HepG2 (cell line): ENCODE measurements at regions not wholly inside any gene's neighbourhood (a gene's known extent, or its start where the extent isn't known, plus 50 kb on each side); places are given as distances from the start of the nearest gene placed in this dataset.

Experiments used
- ATAC-seq: fragments of 200-7000 bp; cut with Tn5 transposase; 3 replicates; pipeline ENCODE4 v1.9.1; 2020; ENCODE audit warnings: mild to moderate bottlenecking, moderate library complexity
- BruUV-seq: library from RNA; stranded (reverse); fragments of 400-500 nt; replicated peaks from 2 replicates; lab custom pipeline; 2021; lab: Mats Ljungman, UMichigan
- CTCF ChIA-PET: fragments of 300-600 bp; formaldehyde crosslinking; extraction: SDS; loops from one replicate; lab custom pipeline; 2021; ENCODE audit warnings: low total read pairs, inconsistent platforms, low intra/inter-chr PET ratio; lab: Yijun Ruan, JAX
- POLR2A ChIA-PET: fragments of 350-600 bp; sonication (Branson Sonifier 250); formaldehyde crosslinking; loops from one replicate; lab custom pipeline; 2020; ENCODE audit warnings: antibody characterized with exemption, inconsistent platforms; lab: Yijun Ruan, JAX
- DNase-seq: peaks from one replicate; pipeline ENCODE4 v3.0.0-alpha.2; 2015; ENCODE audit warnings: low spot score
- FAIRE-seq: peaks from 3 replicates; lab custom pipeline; 2011; peaks lifted over from hg19 to GRCh38; lab: Jason Lieb, UNC
- H2AFZ ChIP-seq: one replicate; pipeline ENCODE4 v1.6.1; 2011; ENCODE audit warnings: low read length, inconsistent platforms
- H3K27ac ChIP-seq: fragments of 300-600 bp; 3 replicates; pipeline ENCODE4 v1.8.0; 2011; ENCODE audit warnings: mixed run types, mild to moderate bottlenecking, mixed read lengths, low read length, inconsistent platforms; ENCODE audit not compliant: insufficient read depth; ENCODE audit errors: extremely low read length
- H3K27me3 ChIP-seq, 2 experiments: fragments of 200-600 bp in 1 of 2; 2 replicates in 1 of 2; 3 replicates in 1 of 2; pipeline versions ENCODE4 v1.6.0 to v1.8.0; 2011; ENCODE audit warnings: low read length in 2 of 2, mild to moderate bottlenecking in 2 of 2, moderate library complexity in 2 of 2, inconsistent platforms in 1 of 2; ENCODE audit not compliant: insufficient read depth in 2 of 2, control insufficient read depth in 1 of 2
- H3K36me3 ChIP-seq, 2 experiments: fragments of 200-600 bp in 1 of 2; replicated peaks in 1 of 2; 2 replicates in 1 of 2; 3 replicates in 1 of 2; pipeline versions ENCODE4 v1.5.1 to v1.8.0; 2011; ENCODE audit warnings: low read length in 2 of 2, inconsistent platforms in 1 of 2; ENCODE audit not compliant: insufficient read depth in 2 of 2, control insufficient read depth in 1 of 2
- H3K4me1 ChIP-seq: 2 replicates; pipeline ENCODE4 v1.5.1; 2012; ENCODE audit warnings: low read length, inconsistent platforms; ENCODE audit not compliant: insufficient read depth
- H3K4me2 ChIP-seq: 2 replicates; pipeline ENCODE4 v1.6.0; 2011; ENCODE audit warnings: low read depth, low read length, inconsistent platforms
- H3K4me3 ChIP-seq, 3 experiments: fragments of 200-600 bp in 1 of 3; sonication (generic), shearing (Covaris generic) in 1 of 3; replicated peaks in 1 of 3; 2 replicates each; pipeline ENCODE4 v1.5.1; 2011 to 2016; ENCODE audit warnings: low read length in 3 of 3, inconsistent platforms in 2 of 3, low read depth in 2 of 3, mild to moderate bottlenecking in 2 of 3, control low read depth in 1 of 3, mixed read lengths in 1 of 3; ENCODE audit not compliant: insufficient read depth in 1 of 3
- H3K79me2 ChIP-seq: one replicate; pipeline ENCODE4 v1.6.1; 2011; ENCODE audit warnings: low read length, inconsistent platforms; ENCODE audit not compliant: insufficient read depth
- H3K9ac ChIP-seq: 2 replicates; pipeline ENCODE4 v1.6.0; 2011; ENCODE audit warnings: mild to moderate bottlenecking, low read depth, low read length, inconsistent platforms; ENCODE audit not compliant: insufficient read depth
- H3K9me3 ChIP-seq: 2 replicates; pipeline ENCODE4 v1.5.1; 2012; ENCODE audit warnings: mild to moderate bottlenecking, low read length
- H4K20me1 ChIP-seq: 2 replicates; pipeline ENCODE4 v1.6.0; 2011; ENCODE audit warnings: inconsistent platforms, mild to moderate bottlenecking, low read length, moderate library complexity; ENCODE audit not compliant: insufficient read depth
- CTCF ChIP-seq: sonication (generic); formaldehyde crosslinking; IDR thresholded peaks from 2 replicates; pipeline ENCODE4 v1.5.0; 2020; ENCODE audit warnings: mild to moderate bottlenecking, missing genetic modification reagents, moderate library complexity
- FOSL2 ChIP-seq: sonication (generic); formaldehyde crosslinking; IDR thresholded peaks from 2 replicates; pipeline ENCODE4 v1.4.0; 2020; ENCODE audit warnings: missing genetic modification reagents
- FOXK2 ChIP-seq: fragments of 450-650 bp; IDR thresholded peaks from 2 replicates; pipeline ENCODE4 v1.6.1; 2016
- NFE2L1 ChIP-seq: sonication (generic); formaldehyde crosslinking; IDR thresholded peaks from 2 replicates; pipeline ENCODE4 v1.4.0; 2020; ENCODE audit warnings: missing genetic modification reagents, mild to moderate bottlenecking, borderline replicate concordance
- RXRB ChIP-seq: IDR thresholded peaks from 2 replicates; pipeline ENCODE4 v1.6.1; 2016; ENCODE audit warnings: borderline replicate concordance, missing genetic modification reagents, missing compliant biosample characterization
- SMC3 ChIP-seq: IDR thresholded peaks from 2 replicates; pipeline ENCODE4 v1.6.1; 2011; ENCODE audit warnings: low read length, improper control_type of control experiment
- STAG1 ChIP-seq: sonication (generic); formaldehyde crosslinking; IDR thresholded peaks from 2 replicates; pipeline ENCODE4 v1.4.0; 2020; ENCODE audit warnings: missing genetic modification reagents
- ZBTB8A ChIP-seq: sonication (generic); formaldehyde crosslinking; IDR thresholded peaks from 2 replicates; pipeline ENCODE4 v1.4.0; 2020; ENCODE audit warnings: mild to moderate bottlenecking, low read depth, missing genetic modification reagents, borderline replicate concordance
- ZNF703 ChIP-seq: sonication (generic); formaldehyde crosslinking; IDR thresholded peaks from 2 replicates; pipeline ENCODE4 v1.5.1; 2020; ENCODE audit warnings: missing genetic modification reagents, mild to moderate bottlenecking, moderate library complexity, borderline replicate concordance
- WGBS: methylation state at CpG from one replicate; pipeline ENCODE4 v1.1.6; 2017; ENCODE audit warnings: low lambda C conversion rate; 5-methylcytosine and 5-hydroxymethylcytosine counted together
- in situ Hi-C: cut with HindIII; loops from 2 replicates; pipeline ENCODE4 v1.10.0; 2017; ENCODE audit warnings: low pct_unique_long_range_greater_than_20kb; ENCODE audit not compliant: extremely low pct_ligation_motif_present
- intact Hi-C: fragments of 100-400 bp; cut with micrococcal nuclease; formaldehyde crosslinking; loops from one replicate; pipeline ENCODE4 v1.10.0; 2022; ENCODE audit not compliant: unreplicated experiment

GRCh38 chr5:57891443-57891842 is 408.8 kb upstream of the ACTBL2 start:
- POLR2A ChIA-PET, result no interaction called here
- 0% methylated on average over 1 of the region's 1 CpG for WGBS
- no peak overlapping the region for H3K27ac ChIP-seq
- no peaks in the 10 kb centered on the region for H4K20me1 ChIP-seq
- intact Hi-C loops (no loop called here), in situ Hi-C loops (no loop called here)
- H3K27me3 ChIP-seq, result no peaks in the 10 kb centered on the region; a peak in 1 of 5 replicates
- H2AFZ ChIP-seq, result no peak overlapping the region
- H3K9me3 ChIP-seq, result no peaks in the 10 kb centered on the region
- no peaks in the 10 kb centered on the region for H3K79me2 ChIP-seq
- H3K4me1 ChIP-seq, result no peaks in the 10 kb centered on the region
- no peak overlapping the region for H3K9ac ChIP-seq
- FAIRE-seq (no peak), DNase-seq (no peak), ATAC-seq (no peak)
- no peaks in the 10 kb centered on the region for H3K36me3 ChIP-seq
- CTCF ChIA-PET, result no interaction called here
- no TSS peak for BruUV-seq
- TF ChIP-seq ZBTB8A (CRISPR knock-in tag), result no peak
- no peak for TF ChIP-seq NFE2L1
- no peak for TF ChIP-seq ZNF703
- no peak for TF ChIP-seq RXRB
- TF ChIP-seq, all 625 proteins: peak for 0
- Histone ChIP-seq H3K4me2 (no peak overlapping the region), H3K4me3 (no peak overlapping the region)

GRCh38 chr5:57889558-57889957 is 406.9 kb upstream of the ACTBL2 start:
- Histone ChIP-seq H3K4me1 (no peaks in the 10 kb centered on the region), H4K20me1 (no peaks in the 10 kb centered on the region), H3K27ac (no peak overlapping the region), H3K9me3 (no peaks in the 10 kb centered on the region), H3K27me3 (no peaks in the 10 kb centered on the region; a peak in 1 of 5 replicates), H3K36me3 (no peaks in the 10 kb centered on the region)
- in situ Hi-C loops, result loop anchor here (5.0 kb wide), 1 partner anchor 568 kb away; no protein-coding TSS in a partner anchor
- peak; percentile 9 for DNase-seq
- ATAC-seq, result peak; percentile 86
- CTCF ChIA-PET, result no interaction called here
- TF ChIP-seq SMC3 (0 out of 2 replicates have a peak, but pooled peaks have one; percentile 2), FOSL2 (CRISPR knock-in tag) (peak; percentile 70), FOXK2 (no peak), STAG1 (peak; percentile 50), CTCF (CRISPR knock-in tag) (peak; percentile 58)
- TF ChIP-seq, all 625 proteins: peak for 4
- no peak overlapping the region for H3K4me3 ChIP-seq
- no TSS peak for BruUV-seq
- intact Hi-C loops, result loop anchor here (2.0 kb wide), 1 partner anchor 573 kb away; no protein-coding TSS in a partner anchor
- H3K4me2 ChIP-seq, result 0 out of 2 replicates have a peak overlapping the region, but pooled peaks have one; percentile 13
- no peak overlapping the region for H2AFZ ChIP-seq
- POLR2A ChIA-PET, result no interaction called here
- WGBS, result 0% methylated on average over 1 of the region's 5 CpGs
- no peak for FAIRE-seq
- H3K9ac ChIP-seq, result no peak overlapping the region
- no peaks in the 10 kb centered on the region for H3K79me2 ChIP-seq
